BLaER1 treated with 17β-estradiol and CSF1 and Interleukin-3, amounts not matched to agents 10 nM and 100 nM (cell line): ENCODE measurements at regions not wholly inside any gene's neighbourhood (a gene's known extent, or its start where the extent isn't known, plus 50 kb on each side); places are given as distances from the start of the nearest gene placed in this dataset.

Source experiments
- H3K27ac ChIP-seq, 11 experiments: shearing (Covaris generic); formaldehyde crosslinking; 2 replicates each; pipeline ENCODE4 v1.8.1; 2022
- H3K27me3 ChIP-seq, 11 experiments: shearing (Covaris generic); formaldehyde crosslinking; 2 replicates each; pipeline ENCODE4 v1.8.1; 2022
- H3K36me3 ChIP-seq, 11 experiments: shearing (Covaris generic); formaldehyde crosslinking; 2 replicates each; pipeline ENCODE4 v1.8.1; 2022
- H3K4me1 ChIP-seq, 10 experiments: shearing (Covaris generic); formaldehyde crosslinking; 2 replicates each; pipeline ENCODE4 v1.8.1; 2022
- H3K4me2 ChIP-seq, 11 experiments: shearing (Covaris generic); formaldehyde crosslinking; 2 replicates each; pipeline ENCODE4 v1.8.1; 2022
- H3K4me3 ChIP-seq, 10 experiments: shearing (Covaris generic); formaldehyde crosslinking; 2 replicates each; pipeline ENCODE4 v1.8.1; 2022
- H3K9ac ChIP-seq, 11 experiments: shearing (Covaris generic); formaldehyde crosslinking; 2 replicates each; pipeline ENCODE4 v1.8.1; 2022
- H3K9me3 ChIP-seq, 11 experiments: shearing (Covaris generic); formaldehyde crosslinking; replicated peaks in 1 of 11; 2 replicates each; pipeline ENCODE4 v1.8.1; 2022
- H4K20me1 ChIP-seq, 11 experiments: shearing (Covaris generic); formaldehyde crosslinking; 2 replicates each; pipeline ENCODE4 v1.8.1; 2022
- Cebpa-rat ChIP-seq, 11 experiments: shearing (Covaris generic); IDR thresholded peaks; 2 replicates each; pipeline ENCODE4 v1.8.1; 2022

GRCh38 chr2:16003152-16003551 lies 62.8 kb downstream of the MYCN start:
- Histone ChIP-seq H3K4me2 (no peak overlapping the region), H3K4me3 (no peak overlapping the region), H3K27ac (no peak overlapping the region), H3K36me3 (no peaks in the 10 kb centered on the region), H3K27me3 (no peaks in the 10 kb centered on the region), H3K4me1 (peaks cover 0 to 35% (median 30%) of the 10 kb centered on the region in 10 experiments; a peak in 18 of 20 replicates), H3K9me3 (peaks cover 0 to 11% (median 0%) of the 10 kb centered on the region in 11 experiments; a peak in 2 of 22 replicates), H3K9ac (no peak overlapping the region), H4K20me1 (no peaks in the 10 kb centered on the region)
- TF ChIP-seq Cebpa-rat (IDR thresholded peaks at IDR 0.05): no peak

GRCh38 chr2:16002575-16002974 lies 62.2 kb downstream of the MYCN start:
- Histone ChIP-seq H3K4me2 (no peak overlapping the region), H3K27me3 (no peaks in the 10 kb centered on the region)
- no peak for TF ChIP-seq Cebpa-rat (IDR thresholded peaks at IDR 0.05)

GRCh38 chr2:16002144-16002543 lies 61.8 kb downstream of the MYCN start:
- peaks cover 0 to 31% (median 27%) of the 10 kb centered on the region in 10 experiments; a peak in 18 of 20 replicates for H3K4me1 ChIP-seq
- H4K20me1 ChIP-seq: no peaks in the 10 kb centered on the region
- H3K36me3 ChIP-seq: no peaks in the 10 kb centered on the region
- H3K9ac ChIP-seq: no peak overlapping the region
- no peak overlapping the region for H3K27ac ChIP-seq
- no peak overlapping the region for H3K4me2 ChIP-seq
- H3K27me3 ChIP-seq: no peaks in the 10 kb centered on the region
- no peak for TF ChIP-seq Cebpa-rat (IDR thresholded peaks at IDR 0.05)
- H3K4me3 ChIP-seq: no peak overlapping the region
- H3K9me3 ChIP-seq: peaks cover 0 to 11% (median 0%) of the 10 kb centered on the region in 11 experiments; a peak in 2 of 22 replicates

More at GRCh38 chr2:16002575-16002974, 62.2 kb downstream of the MYCN start:
- no peaks in the 10 kb centered on the region for H3K36me3 ChIP-seq
- no peaks in the 10 kb centered on the region for H4K20me1 ChIP-seq
- H3K4me3 ChIP-seq: no peak overlapping the region
- H3K9me3 ChIP-seq: peaks cover 0 to 11% (median 0%) of the 10 kb centered on the region in 11 experiments; a peak in 2 of 22 replicates
- H3K27ac ChIP-seq: no peak overlapping the region
- H3K4me1 ChIP-seq: peaks cover 0 to 35% (median 30%) of the 10 kb centered on the region in 10 experiments; a peak in 18 of 20 replicates
- no peak overlapping the region for H3K9ac ChIP-seq

DNA sequence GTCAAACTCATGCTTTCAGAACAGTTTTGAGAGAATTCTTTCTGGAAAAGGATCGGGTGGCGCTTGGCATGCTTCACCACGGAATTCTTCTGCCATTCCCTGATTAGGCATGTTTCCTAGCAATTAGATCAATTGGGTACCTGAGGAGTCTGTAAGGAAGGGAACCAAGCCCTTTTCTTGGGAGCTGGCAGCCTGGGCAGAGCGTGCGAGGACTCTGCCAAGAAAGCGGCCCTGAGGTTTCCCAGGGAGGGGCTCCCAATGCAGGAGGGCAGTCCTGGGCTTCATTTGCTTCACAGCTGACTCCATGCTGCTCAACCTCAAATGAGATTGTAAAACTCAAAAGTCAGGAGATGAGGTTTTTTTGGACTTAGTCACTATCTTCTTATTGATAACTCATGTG lies 60.3 kb downstream of the MYCN start:
- Histone ChIP-seq H3K9me3 (peaks cover 0 to 11% (median 0%) of the 10 kb centered on the region in 11 experiments; a peak in 2 of 22 replicates), H3K9ac (no peak overlapping the region), H4K20me1 (no peaks in the 10 kb centered on the region), H3K4me2 (no peak overlapping the region), H3K4me3 (no peak overlapping the region), H3K4me1 (peaks cover 0 to 16% (median 12%) of the 10 kb centered on the region in 10 experiments; a peak in 17 of 20 replicates), H3K27ac (no peak overlapping the region), H3K27me3 (no peaks in the 10 kb centered on the region), H3K36me3 (no peaks in the 10 kb centered on the region)
- TF ChIP-seq Cebpa-rat (IDR thresholded peaks at IDR 0.05): no peak

GRCh38 chr2:15999596-16000469 lies 59.5 kb downstream of the MYCN start:
- Histone ChIP-seq H4K20me1 (no peaks in the 10 kb centered on the region), H3K4me1 (peaks cover 0 to 9% (median 6%) of the 10 kb centered on the region in 10 experiments; a peak in 12 of 20 replicates), H3K9me3 (peaks cover 0 to 11% (median 0%) of the 10 kb centered on the region in 11 experiments; a peak in 3 of 22 replicates), H3K27ac (no peak overlapping the region), H3K4me3 (no peak overlapping the region), H3K36me3 (no peaks in the 10 kb centered on the region), H3K9ac (no peak overlapping the region), H3K4me2 (no peak overlapping the region; a peak in 1 of 22 replicates), H3K27me3 (no peaks in the 10 kb centered on the region)
- no peak for TF ChIP-seq Cebpa-rat (IDR thresholded peaks at IDR 0.05)

GRCh38 chr2:15997728-15998280 lies 57.5 kb downstream of the MYCN start:
- Histone ChIP-seq H3K9ac (no peak overlapping the region), H3K4me1 (peaks cover 0 to 8% (median 0%) of the 10 kb centered on the region in 10 experiments; a peak in 2 of 20 replicates), H3K36me3 (no peaks in the 10 kb centered on the region), H3K27me3 (no peaks in the 10 kb centered on the region), H3K27ac (no peak overlapping the region), H4K20me1 (no peaks in the 10 kb centered on the region), H3K9me3 (peaks cover 0 to 4% (median 0%) of the 10 kb centered on the region in 11 experiments; a peak in 4 of 22 replicates), H3K4me3 (no peak overlapping the region), H3K4me2 (no peak overlapping the region)
- no peak for TF ChIP-seq Cebpa-rat (IDR thresholded peaks at IDR 0.05)

- peaks cover 0 to 8% (median 0%) of the 10 kb centered on the region in 10 experiments; a peak in 2 of 20 replicates for H3K4me1 ChIP-seq
- no peaks in the 10 kb centered on the region for H4K20me1 ChIP-seq
- peaks cover 0 to 4% (median 0%) of the 10 kb centered on the region in 11 experiments; a peak in 2 of 22 replicates for H3K9me3 ChIP-seq
- H3K4me2 ChIP-seq: no peak overlapping the region
- H3K4me3 ChIP-seq: no peak overlapping the region
- H3K27me3 ChIP-seq: no peaks in the 10 kb centered on the region
- no peak overlapping the region for H3K9ac ChIP-seq
- TF ChIP-seq Cebpa-rat (IDR thresholded peaks at IDR 0.05): no peak
- H3K27ac ChIP-seq: no peak overlapping the region
- H3K36me3 ChIP-seq: no peaks in the 10 kb centered on the region
These were observed 56.4 kb downstream of the MYCN start for GRCh38 chr2:15996536-15997423.
